ENCODE measurements at regions not wholly inside any gene's neighbourhood (a gene's known extent, or its start where the extent isn't known, plus 50 kb on each side); places are given as distances from the start of the nearest gene placed in this dataset.

DNA sequence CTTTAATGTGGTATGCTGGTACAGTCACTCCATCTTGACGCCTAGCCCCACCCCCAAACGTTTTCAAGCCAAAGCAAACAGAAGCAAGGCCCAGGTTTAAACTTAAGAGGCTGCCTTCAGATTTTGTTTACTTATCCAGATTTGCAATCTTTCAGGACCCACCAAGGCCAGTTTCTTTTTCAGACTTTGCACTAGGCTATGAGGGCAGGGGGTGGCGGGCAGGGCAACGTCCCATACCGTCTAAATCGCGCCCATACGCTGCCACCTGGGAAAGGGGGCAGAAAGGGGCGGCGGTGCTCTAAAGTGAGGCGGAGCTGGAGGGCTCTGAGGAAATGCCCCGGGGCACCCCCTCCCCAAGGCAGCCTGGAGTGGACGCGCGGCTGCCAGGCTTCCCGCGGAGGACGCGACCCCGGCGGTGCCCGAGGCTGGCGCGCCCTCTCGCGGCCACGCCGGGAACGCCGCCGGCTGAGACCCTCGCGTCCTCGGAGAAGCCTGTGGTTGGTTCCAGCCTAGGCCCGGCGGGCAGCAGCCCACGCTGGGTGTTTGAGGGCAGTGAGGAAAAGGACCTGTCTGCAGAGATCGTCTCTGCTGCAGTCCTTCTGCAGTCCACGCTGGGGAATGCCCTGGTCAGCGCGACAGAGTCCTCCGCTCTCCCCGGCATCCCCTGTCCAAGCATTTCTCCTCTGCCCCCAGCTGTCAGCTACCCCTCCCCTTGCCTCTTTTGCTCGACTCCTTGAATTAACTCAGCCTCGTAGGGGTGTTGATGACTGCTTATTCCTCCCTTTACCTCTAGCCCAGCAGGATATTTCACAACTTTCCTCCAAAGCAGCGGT, 93.7 kb upstream of the PRNP start:
- TF ChIP-seq BHLHE40 (IDR thresholded peaks at IDR 0.05; ENCODE audit: borderline replicate concordance) = no peak
- TF ChIP-seq, protein P1, sequence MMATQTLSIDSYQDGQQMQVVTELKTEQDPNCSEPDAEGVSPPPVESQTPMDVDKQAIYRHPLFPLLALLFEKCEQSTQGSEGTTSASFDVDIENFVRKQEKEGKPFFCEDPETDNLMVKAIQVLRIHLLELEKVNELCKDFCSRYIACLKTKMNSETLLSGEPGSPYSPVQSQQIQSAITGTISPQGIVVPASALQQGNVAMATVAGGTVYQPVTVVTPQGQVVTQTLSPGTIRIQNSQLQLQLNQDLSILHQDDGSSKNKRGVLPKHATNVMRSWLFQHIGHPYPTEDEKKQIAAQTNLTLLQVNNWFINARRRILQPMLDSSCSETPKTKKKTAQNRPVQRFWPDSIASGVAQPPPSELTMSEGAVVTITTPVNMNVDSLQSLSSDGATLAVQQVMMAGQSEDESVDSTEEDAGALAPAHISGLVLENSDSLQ (IDR thresholded peaks at IDR 0.05) = no peak
- TF ChIP-seq SUZ12 (IDR thresholded peaks at IDR 0.05) = no peak
- TF ChIP-seq FOXM1 (IDR thresholded peaks at IDR 0.05; ENCODE audit: borderline replicate concordance) = no peak
- TF ChIP-seq TARDBP (IDR thresholded peaks at IDR 0.05) = no peak
- TF ChIP-seq ZNF384 (IDR thresholded peaks at IDR 0.05) = no peak
- no peak for TF ChIP-seq ARNT (IDR thresholded peaks at IDR 0.05)
- TF ChIP-seq ELF4 (IDR thresholded peaks at IDR 0.05) = no peak
- no peak for TF ChIP-seq FOXA1 (IDR thresholded peaks at IDR 0.05)
- TF ChIP-seq SP1 (IDR thresholded peaks at IDR 0.05) = no peak
- no peak for TF ChIP-seq HDGF (IDR thresholded peaks at IDR 0.05; ENCODE audit: borderline replicate concordance)
- no peak for TF ChIP-seq LEF1 (IDR thresholded peaks at IDR 0.05; ENCODE audit: borderline replicate concordance)
